ENCODE measurements at regions not wholly inside any gene's neighbourhood (a gene's known extent, or its start where the extent isn't known, plus 50 kb on each side); places are given as distances from the start of the nearest gene placed in this dataset.

GRCh38 chr7:67547183-67547907, 550.7 kb downstream of the TYW1 start:
- ATAC-seq (no peak), DNase-seq (ENCODE audit: low spot score) (no peak)
- Mint-ChIP-seq H3K36me3 (no peaks in the 10 kb centered on the region), H3K9me3 (peaks cover 8% of the 10 kb centered on the region), H3K27me3 (no peaks in the 10 kb centered on the region), H3K4me1 (ENCODE audit: low read depth in 2 of 2) (no peaks in the 10 kb centered on the region), H3K27ac (no peak overlapping the region), H3K4me3 (no peak overlapping the region)

DNA sequence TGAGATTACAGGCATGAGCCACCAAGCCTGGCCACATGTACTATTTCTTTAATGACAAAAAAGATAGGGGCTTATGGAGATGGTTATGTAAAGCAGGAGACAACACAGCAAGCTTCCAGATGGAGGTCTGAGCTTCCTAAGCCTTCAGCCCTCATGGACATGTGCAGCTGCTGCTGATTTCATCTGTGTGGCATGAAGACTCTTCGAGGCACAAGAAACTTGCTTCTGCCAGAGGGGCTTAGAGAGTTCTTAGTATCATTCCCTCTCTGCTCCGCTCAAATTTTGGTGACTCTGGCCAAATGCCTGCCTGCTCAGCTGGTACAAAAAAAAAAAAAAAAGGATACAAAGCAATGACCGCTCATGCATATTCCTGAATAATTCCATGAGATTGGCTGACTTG, 552.5 kb downstream of the TYW1 start:
- Mint-ChIP-seq H3K27ac (no peak overlapping the region), H3K4me3 (no peak overlapping the region), H3K36me3 (no peaks in the 10 kb centered on the region), H3K27me3 (no peaks in the 10 kb centered on the region), H3K4me1 (ENCODE audit: low read depth in 2 of 2) (no peaks in the 10 kb centered on the region), H3K9me3 (peaks cover 8% of the 10 kb centered on the region)
- DNase-seq (ENCODE audit: low spot score) (no peak), ATAC-seq (no peak)

DNA sequence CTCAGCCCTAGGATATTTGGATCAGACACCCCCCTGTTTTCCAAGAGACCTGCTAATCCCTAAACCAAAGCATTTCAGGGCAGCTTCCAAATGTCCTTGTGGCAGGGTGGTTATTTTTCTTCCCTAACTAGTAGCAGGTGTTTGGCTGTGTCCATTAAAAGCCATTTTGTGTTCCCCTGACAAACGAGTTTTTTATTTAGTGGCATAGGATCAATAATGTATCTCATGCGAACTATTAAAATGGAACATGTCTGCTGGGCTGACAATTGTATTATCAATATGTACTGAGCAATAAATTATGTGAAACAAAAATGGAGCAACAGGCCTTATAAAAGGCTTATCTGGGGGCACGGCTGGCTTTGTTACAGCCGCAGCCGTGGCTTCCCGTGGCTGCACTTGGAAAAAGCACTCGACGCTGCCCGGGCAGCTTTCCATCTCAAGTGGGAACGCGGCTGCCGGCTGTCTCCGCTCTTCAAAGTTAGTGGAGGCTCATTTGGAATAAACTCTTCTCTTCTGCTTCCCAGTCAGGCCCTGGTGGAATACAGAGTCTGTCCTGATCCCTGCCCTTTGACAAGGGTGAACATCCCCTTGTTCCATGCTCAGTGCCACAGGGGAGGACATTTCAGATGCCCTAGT, 554.3 kb downstream of the TYW1 start:
- no peak for DNase-seq (ENCODE audit: low spot score)
- Mint-ChIP-seq H3K4me3 (no peak overlapping the region), H3K27me3 (no peaks in the 10 kb centered on the region), H3K9me3 (peaks cover 8% of the 10 kb centered on the region), H3K36me3 (no peaks in the 10 kb centered on the region), H3K27ac (no peak overlapping the region), H3K4me1 (ENCODE audit: low read depth in 2 of 2) (no peaks in the 10 kb centered on the region)
- ATAC-seq = no peak

DNA sequence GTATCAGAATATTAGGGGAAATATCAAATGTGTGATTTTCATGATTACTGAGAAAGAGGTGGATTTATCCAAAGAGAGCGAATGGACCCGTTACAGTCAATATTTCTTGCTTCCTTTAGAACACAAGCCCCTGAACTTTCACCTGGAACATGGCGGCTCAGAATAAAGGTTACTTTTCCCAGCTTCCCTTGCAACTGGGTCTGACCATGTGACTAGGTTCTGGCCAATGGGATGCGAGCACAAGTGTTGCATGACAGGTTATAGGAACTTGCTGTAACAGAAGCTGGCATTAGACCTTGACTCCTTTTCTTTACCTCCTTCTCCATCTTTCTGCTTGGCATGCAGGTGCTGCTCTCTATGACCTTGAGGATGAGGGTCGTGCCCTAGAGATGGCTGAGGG, 556.1 kb downstream of the TYW1 start:
- peaks cover 8% of the 10 kb centered on the region for H3K9me3 Mint-ChIP-seq
- no peaks in the 10 kb centered on the region for H3K36me3 Mint-ChIP-seq
- ATAC-seq = no peak
- no peak for DNase-seq (ENCODE audit: low spot score)
- no peaks in the 10 kb centered on the region for H3K4me1 Mint-ChIP-seq (ENCODE audit: low read depth in 2 of 2)
- H3K27ac Mint-ChIP-seq = no peak overlapping the region
- H3K27me3 Mint-ChIP-seq = no peaks in the 10 kb centered on the region
- no peak overlapping the region for H3K4me3 Mint-ChIP-seq

- no peak overlapping the region for H3K27ac Mint-ChIP-seq
- DNase-seq (ENCODE audit: low spot score) = no peak
- H3K36me3 Mint-ChIP-seq = no peaks in the 10 kb centered on the region
- H3K4me1 Mint-ChIP-seq (ENCODE audit: low read depth in 2 of 2) = no peaks in the 10 kb centered on the region
- peaks cover 6% of the 10 kb centered on the region for H3K9me3 Mint-ChIP-seq
- H3K27me3 Mint-ChIP-seq = no peaks in the 10 kb centered on the region
- ATAC-seq = no peak
- no peak overlapping the region for H3K4me3 Mint-ChIP-seq
These were observed 556.7 kb downstream of the TYW1 start for GRCh38 chr7:67553378-67553777.

GRCh38 chr7:67554986-67555385, 558.4 kb downstream of the TYW1 start:
- Mint-ChIP-seq H3K36me3 (no peaks in the 10 kb centered on the region), H3K4me1 (ENCODE audit: low read depth in 2 of 2) (no peaks in the 10 kb centered on the region), H3K27me3 (no peaks in the 10 kb centered on the region), H3K4me3 (no peak overlapping the region), H3K9me3 (peaks cover 8% of the 10 kb centered on the region), H3K27ac (no peak overlapping the region)
- DNase-seq (ENCODE audit: low spot score) = no peak
- ATAC-seq = no peak

DNA sequence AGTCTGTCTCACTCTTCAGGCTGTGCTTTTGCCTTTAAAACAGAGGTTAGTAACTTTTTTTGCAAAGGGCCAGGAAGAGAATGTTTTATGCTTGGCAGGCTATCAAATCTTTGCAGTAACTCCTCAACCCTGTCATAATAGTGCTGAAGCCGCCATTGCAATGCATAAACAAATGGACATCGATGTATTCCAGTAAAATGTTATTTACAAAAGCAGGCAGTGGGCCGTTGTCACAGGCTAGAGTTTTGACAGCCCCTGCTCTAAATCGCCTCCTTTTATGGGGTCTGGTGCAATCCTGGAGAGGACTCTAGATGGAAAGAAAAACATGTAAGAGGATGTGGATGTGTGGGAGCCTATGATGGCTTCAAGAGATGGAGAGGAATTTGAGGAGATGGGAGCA, 568.3 kb downstream of the TYW1 start:
- DNase-seq (ENCODE audit: low spot score) (no peak), ATAC-seq (no peak)
- no peaks in the 10 kb centered on the region for H3K27me3 Mint-ChIP-seq
- H3K4me1 Mint-ChIP-seq (ENCODE audit: low read depth in 2 of 2) = no peaks in the 10 kb centered on the region
- no peaks in the 10 kb centered on the region for H3K36me3 Mint-ChIP-seq
- H3K9me3 Mint-ChIP-seq = peaks cover 11% of the 10 kb centered on the region
- no peak overlapping the region for H3K4me3 Mint-ChIP-seq
- no peak overlapping the region for H3K27ac Mint-ChIP-seq

- no peak overlapping the region for H3K27ac Mint-ChIP-seq
- H3K4me1 Mint-ChIP-seq (ENCODE audit: low read depth in 2 of 2) = no peaks in the 10 kb centered on the region
- H3K36me3 Mint-ChIP-seq = no peaks in the 10 kb centered on the region
- H3K9me3 Mint-ChIP-seq = peaks cover 16% of the 10 kb centered on the region
- H3K4me3 Mint-ChIP-seq = no peak overlapping the region
- H3K27me3 Mint-ChIP-seq = no peaks in the 10 kb centered on the region
- ATAC-seq = no peak
- no peak for DNase-seq (ENCODE audit: low spot score)
These were observed 569.5 kb downstream of the TYW1 start for GRCh38 chr7:67566101-67566500.

DNA sequence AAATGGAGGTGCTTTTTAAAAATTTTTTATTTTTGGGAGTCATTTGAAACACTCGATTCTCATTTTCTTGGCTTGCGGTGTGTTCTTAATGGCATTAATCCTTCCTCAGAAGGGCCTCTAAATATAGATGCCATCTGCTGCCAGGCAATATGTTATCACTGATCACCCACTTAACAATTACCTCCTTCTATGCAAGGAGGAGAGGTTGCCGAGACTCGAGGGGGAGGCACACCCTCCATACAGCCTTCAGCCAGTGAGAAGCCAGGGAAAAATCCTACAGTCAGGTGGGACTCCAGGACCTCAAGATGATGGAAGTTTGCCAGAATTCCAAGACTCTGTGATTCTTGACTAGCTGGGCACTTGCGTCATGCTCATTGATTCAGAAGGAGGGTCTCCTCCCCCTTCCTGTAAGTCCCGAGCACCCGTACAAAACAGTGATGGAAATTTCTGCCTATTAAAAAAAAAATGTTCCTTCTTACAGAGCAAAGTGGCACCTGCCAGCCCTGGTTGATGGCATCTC, 574.5 kb downstream of the TYW1 start:
- H3K27me3 Mint-ChIP-seq = no peaks in the 10 kb centered on the region
- H3K4me3 Mint-ChIP-seq = no peak overlapping the region
- no peaks in the 10 kb centered on the region for H3K36me3 Mint-ChIP-seq
- no peak for ATAC-seq
- peaks cover 7% of the 10 kb centered on the region for H3K9me3 Mint-ChIP-seq
- no peaks in the 10 kb centered on the region for H3K4me1 Mint-ChIP-seq (ENCODE audit: low read depth in 2 of 2)
- DNase-seq (ENCODE audit: low spot score) = no peak
- H3K27ac Mint-ChIP-seq = no peak overlapping the region

GRCh38 chr7:67573639-67574038, 577.0 kb downstream of the TYW1 start:
- no peak for DNase-seq (ENCODE audit: low spot score)
- H3K4me1 Mint-ChIP-seq (ENCODE audit: low read depth in 2 of 2) = no peaks in the 10 kb centered on the region
- no peaks in the 10 kb centered on the region for H3K36me3 Mint-ChIP-seq
- H3K27me3 Mint-ChIP-seq = no peaks in the 10 kb centered on the region
- H3K27ac Mint-ChIP-seq = no peak overlapping the region
- no peak for ATAC-seq
- no peak overlapping the region for H3K4me3 Mint-ChIP-seq
- H3K9me3 Mint-ChIP-seq = peaks cover 13% of the 10 kb centered on the region

- Mint-ChIP-seq H3K4me3 (no peak overlapping the region), H3K9me3 (peaks cover 13% of the 10 kb centered on the region), H3K4me1 (ENCODE audit: low read depth in 2 of 2) (no peaks in the 10 kb centered on the region), H3K27me3 (no peaks in the 10 kb centered on the region), H3K36me3 (peaks cover 5% of the 10 kb centered on the region), H3K27ac (no peak overlapping the region)
- DNase-seq (ENCODE audit: low spot score) (no peak), ATAC-seq (no peak)
These were observed 592.0 kb downstream of the TYW1 start for GRCh38 chr7:67588631-67589030.

DNA sequence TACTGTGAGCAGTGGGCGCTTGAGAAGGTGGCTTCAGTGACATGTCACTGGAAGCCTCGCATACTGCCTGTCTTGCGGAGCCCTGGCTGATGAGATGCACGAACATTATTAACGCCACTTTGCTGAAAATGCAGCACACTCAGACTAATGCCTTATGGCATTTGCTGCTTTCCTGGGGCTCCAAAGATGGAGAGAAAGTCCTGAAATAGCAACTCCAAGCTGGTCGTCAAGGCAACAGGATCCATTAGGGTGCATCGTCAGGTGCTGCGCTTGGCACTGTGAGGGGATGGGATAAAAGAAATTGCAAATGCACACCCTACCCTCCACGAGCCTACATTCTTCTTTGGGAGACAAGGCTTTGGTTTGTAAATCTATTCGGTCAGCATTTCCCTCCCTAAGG, 592.5 kb downstream of the TYW1 start:
- ATAC-seq (no peak), DNase-seq (ENCODE audit: low spot score) (no peak)
- H3K9me3 Mint-ChIP-seq = peaks cover 13% of the 10 kb centered on the region
- H3K27me3 Mint-ChIP-seq = no peaks in the 10 kb centered on the region
- H3K36me3 Mint-ChIP-seq = peaks cover 2% of the 10 kb centered on the region
- no peak overlapping the region for H3K27ac Mint-ChIP-seq
- no peak overlapping the region for H3K4me3 Mint-ChIP-seq
- no peaks in the 10 kb centered on the region for H3K4me1 Mint-ChIP-seq (ENCODE audit: low read depth in 2 of 2)

GRCh38 chr7:67590649-67591048, 594.0 kb downstream of the TYW1 start:
- DNase-seq (ENCODE audit: low spot score) (no peak), ATAC-seq (no peak)
- H3K36me3 Mint-ChIP-seq = no peaks in the 10 kb centered on the region
- no peaks in the 10 kb centered on the region for H3K27me3 Mint-ChIP-seq
- H3K4me3 Mint-ChIP-seq = no peak overlapping the region
- H3K27ac Mint-ChIP-seq = no peak overlapping the region
- no peaks in the 10 kb centered on the region for H3K4me1 Mint-ChIP-seq (ENCODE audit: low read depth in 2 of 2)
- peaks cover 11% of the 10 kb centered on the region for H3K9me3 Mint-ChIP-seq

DNA sequence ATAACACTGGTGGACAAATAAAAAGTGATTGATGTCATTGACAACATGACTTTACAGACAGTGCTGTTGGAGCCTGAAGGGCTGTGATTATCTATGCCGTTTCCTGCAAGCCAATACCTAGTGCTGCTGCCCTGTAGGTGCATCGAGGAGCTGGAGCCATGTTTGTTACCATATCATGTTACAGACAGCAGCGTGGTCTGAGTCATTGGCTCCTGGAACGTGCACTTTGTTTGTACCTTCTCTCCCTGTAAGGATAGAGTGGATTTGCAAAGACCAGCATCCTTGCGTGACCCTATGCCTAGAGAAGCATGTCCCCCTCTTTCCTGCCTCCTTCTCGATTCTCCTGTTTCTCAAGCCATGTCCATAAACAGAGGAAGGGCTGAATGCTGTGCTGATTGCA, 597.2 kb downstream of the TYW1 start:
- H3K27ac Mint-ChIP-seq = no peak overlapping the region
- no peaks in the 10 kb centered on the region for H3K27me3 Mint-ChIP-seq
- H3K9me3 Mint-ChIP-seq = peaks cover 14% of the 10 kb centered on the region
- no peak overlapping the region for H3K4me3 Mint-ChIP-seq
- H3K36me3 Mint-ChIP-seq = no peaks in the 10 kb centered on the region
- no peaks in the 10 kb centered on the region for H3K4me1 Mint-ChIP-seq (ENCODE audit: low read depth in 2 of 2)
- no peak for DNase-seq (ENCODE audit: low spot score)
- no peak for ATAC-seq
